Prostate gland (tissue), 2 donors: ENCODE measurements at regions not wholly inside any gene's neighbourhood (a gene's known extent, or its start where the extent isn't known, plus 50 kb on each side); places are given as distances from the start of the nearest gene placed in this dataset.
"Not testable (repeated sequence)": the region's sequence is repeated elsewhere in the genome, so short reads cannot be mapped to it uniquely, and the experiment has no call there.

Experiments
- DNase-seq: peaks from one replicate; pipeline ENCODE4 v3.0.0-alpha.2; 2019; ENCODE audit warnings: low spot score
- H3K27ac ChIP-seq, 2 donors: fragments of 200-600 bp; sonication (generic); 2 replicates each; pipeline ENCODE4 v1.5.1; 2017 to 2019
- H3K27me3 ChIP-seq: fragments of 200-600 bp; sonication (generic); replicated peaks from 2 replicates; pipeline ENCODE4 v1.5.1; 2019; ENCODE audit not compliant: insufficient read depth
- H3K36me3 ChIP-seq, 2 donors: fragments of 200-600 bp; sonication (generic); 1 replicate in 1 of 2; 2 replicates in 1 of 2; pipeline versions ENCODE4 v1.5.1 to v1.8.1; 2017 to 2019
- H3K4me1 ChIP-seq: fragments of 200-600 bp; sonication (generic); replicated peaks from 2 replicates; pipeline ENCODE4 v1.5.1; 2019
- H3K4me3 ChIP-seq, 2 donors: fragments of 200-600 bp; sonication (generic); 2 replicates each; pipeline ENCODE4 v1.5.1; 2017 to 2019
- H3K9me3 ChIP-seq: fragments of 200-600 bp; sonication (generic); 2 replicates; pipeline ENCODE4 v1.5.1; 2017
- POLR2A ChIP-seq: fragments of 450-650 bp; IDR thresholded peaks from one replicate; pipeline ENCODE4 v1.6.1; 2016; ENCODE audit warnings: antibody characterized with exemption, mild to moderate bottlenecking
- POLR2AphosphoS5 ChIP-seq: sonication (generic); formaldehyde crosslinking; IDR thresholded peaks from one replicate; pipeline ENCODE4 v1.6.1; 2017; ENCODE audit warnings: antibody characterized with exemption
- WGBS: methylation state at CpG from one replicate; pipeline ENCODE4 v1.1.5; 2018; 5-methylcytosine and 5-hydroxymethylcytosine counted together
- intact Hi-C: fragments of 100-400 bp; cut with DNase I; formaldehyde crosslinking; loops from one replicate; pipeline ENCODE4 v1.14.2; 2022
- TF ChIP-seq, protein P1 (sequence below), 4 experiments: fragments of 200-600 bp in 2 of 4; fragments of 450-650 bp in 2 of 4; sonication (generic) in 2 of 4; IDR thresholded peaks; 1 replicate in 3 of 4; 2 replicates in 1 of 4; pipeline ENCODE4 v1.5.1; 2016 to 2019; ENCODE audit warnings: antibody characterized with exemption in 4 of 4, mild to moderate bottlenecking in 2 of 4, moderate library complexity in 2 of 4

DNA sequence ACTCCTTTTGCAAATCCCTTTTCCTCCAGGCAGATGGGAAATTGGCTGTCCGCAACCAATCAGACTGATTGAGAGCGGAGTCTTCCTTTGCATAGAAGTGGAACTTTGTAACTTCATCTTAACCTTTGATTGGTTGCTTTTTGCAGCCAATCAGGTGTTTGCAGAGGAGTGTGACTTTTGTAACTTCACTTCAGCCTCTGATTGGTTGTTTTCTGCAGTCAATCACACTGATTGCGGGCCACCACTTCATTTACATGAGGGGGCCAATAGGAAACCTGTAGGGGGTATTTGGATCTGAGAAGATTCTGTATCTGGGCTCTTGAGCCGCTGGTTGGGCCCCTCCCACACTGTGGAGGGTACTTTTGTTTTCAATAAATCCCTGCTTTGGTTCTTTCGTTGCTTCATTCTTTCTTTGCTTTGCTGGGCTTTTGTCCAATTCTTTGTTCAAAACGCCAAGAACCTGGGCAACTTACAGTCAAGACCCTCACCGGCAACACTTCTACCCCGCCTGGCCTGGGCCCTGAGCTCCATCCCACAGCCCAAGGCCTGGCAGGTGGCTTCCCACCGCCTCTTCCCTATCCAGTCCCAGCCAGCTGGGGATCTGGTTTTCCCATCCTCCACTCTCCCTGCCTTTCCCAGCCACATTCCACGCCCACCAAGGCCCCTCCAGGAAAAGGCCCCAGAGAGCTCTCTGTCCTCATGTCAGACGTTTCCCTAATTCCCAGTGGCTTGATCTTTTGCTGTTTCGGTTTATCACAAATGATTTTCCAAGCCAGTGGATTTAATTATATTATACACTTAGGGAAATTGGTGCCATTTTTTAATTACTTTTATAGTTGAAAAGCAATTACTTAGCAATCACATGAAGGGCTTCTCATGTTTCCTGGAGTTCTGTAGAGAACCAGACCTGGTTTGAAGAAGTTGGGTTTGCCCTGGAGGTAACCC lies 110.2 kb upstream of the STX18 start:
- WGBS = 74% methylated on average over 12 of the region's 12 CpGs
- DNase-seq = no peak
- TF ChIP-seq, protein P1, sequence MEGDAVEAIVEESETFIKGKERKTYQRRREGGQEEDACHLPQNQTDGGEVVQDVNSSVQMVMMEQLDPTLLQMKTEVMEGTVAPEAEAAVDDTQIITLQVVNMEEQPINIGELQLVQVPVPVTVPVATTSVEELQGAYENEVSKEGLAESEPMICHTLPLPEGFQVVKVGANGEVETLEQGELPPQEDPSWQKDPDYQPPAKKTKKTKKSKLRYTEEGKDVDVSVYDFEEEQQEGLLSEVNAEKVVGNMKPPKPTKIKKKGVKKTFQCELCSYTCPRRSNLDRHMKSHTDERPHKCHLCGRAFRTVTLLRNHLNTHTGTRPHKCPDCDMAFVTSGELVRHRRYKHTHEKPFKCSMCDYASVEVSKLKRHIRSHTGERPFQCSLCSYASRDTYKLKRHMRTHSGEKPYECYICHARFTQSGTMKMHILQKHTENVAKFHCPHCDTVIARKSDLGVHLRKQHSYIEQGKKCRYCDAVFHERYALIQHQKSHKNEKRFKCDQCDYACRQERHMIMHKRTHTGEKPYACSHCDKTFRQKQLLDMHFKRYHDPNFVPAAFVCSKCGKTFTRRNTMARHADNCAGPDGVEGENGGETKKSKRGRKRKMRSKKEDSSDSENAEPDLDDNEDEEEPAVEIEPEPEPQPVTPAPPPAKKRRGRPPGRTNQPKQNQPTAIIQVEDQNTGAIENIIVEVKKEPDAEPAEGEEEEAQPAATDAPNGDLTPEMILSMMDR (IDR thresholded peaks at IDR 0.05) = no peak
- no peak for TF ChIP-seq POLR2A
- no peak for TF ChIP-seq POLR2AphosphoS5
- intact Hi-C loops = no loop called here
- no peaks in the 10 kb centered on the region for H3K9me3 ChIP-seq
- no peaks in the 10 kb centered on the region for H3K4me1 ChIP-seq
- H3K27me3 ChIP-seq = no peaks in the 10 kb centered on the region
- no peak overlapping the region for H3K4me3 ChIP-seq
- no peak overlapping the region for H3K27ac ChIP-seq
- H3K36me3 ChIP-seq = no peaks in the 10 kb centered on the region

DNA sequence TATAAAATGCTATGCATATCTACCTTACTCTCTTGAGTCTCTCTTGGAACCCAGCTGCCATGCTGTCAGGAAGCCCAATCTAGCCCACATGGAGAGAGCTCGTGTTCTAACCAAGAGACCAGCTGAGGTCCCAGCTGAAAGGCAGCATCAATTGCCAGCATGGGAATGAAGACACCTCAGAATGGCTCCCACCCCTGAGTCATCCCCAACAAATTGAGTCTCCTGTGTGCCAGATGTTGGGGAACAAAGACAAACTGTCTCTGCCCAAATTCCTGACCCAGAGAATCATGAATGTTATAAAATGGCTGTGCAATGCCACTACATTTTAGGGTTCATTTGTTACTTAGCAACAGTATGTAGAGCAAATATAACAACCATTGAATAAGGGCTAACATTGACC lies 105.2 kb upstream of the STX18 start:
- 100% methylated on average over 1 of the region's 1 CpG for WGBS
- Histone ChIP-seq H3K4me1 (no peaks in the 10 kb centered on the region), H3K27me3 (no peaks in the 10 kb centered on the region), H3K4me3 (no peak overlapping the region), H3K36me3 (no peaks in the 10 kb centered on the region), H3K9me3 (no peaks in the 10 kb centered on the region), H3K27ac (no peak overlapping the region)
- intact Hi-C loops = no loop called here
- TF ChIP-seq, protein P1 (IDR thresholded peaks at IDR 0.05) = no peak
- no peak for TF ChIP-seq POLR2AphosphoS5
- no peak for TF ChIP-seq POLR2A
- no peak for DNase-seq

DNA sequence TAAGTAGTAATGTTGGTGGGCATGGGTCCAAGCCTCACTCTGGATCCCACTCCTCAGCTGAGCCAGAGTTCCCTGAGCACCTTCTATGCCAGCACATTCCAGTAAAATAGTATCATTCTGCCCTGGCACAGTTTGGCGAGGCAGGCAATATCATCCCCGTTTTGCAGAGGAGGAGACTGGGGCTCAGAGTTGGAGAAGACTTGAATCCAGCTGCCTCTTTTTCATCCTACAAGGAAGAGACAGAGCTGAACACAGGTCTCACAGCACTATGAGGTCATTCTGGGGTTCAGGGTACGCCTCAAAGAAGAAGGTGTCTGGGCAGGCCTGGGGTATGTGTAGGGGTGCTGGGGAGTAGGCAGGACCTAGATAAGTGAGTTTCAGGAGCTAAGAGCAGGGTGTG lies 103.9 kb upstream of the STX18 start:
- no peak for DNase-seq
- no peak overlapping the region for H3K27ac ChIP-seq
- TF ChIP-seq, protein P1 (IDR thresholded peaks at IDR 0.05) = no peak
- TF ChIP-seq POLR2A = no peak
- TF ChIP-seq POLR2AphosphoS5 = no peak
- H3K36me3 ChIP-seq = no peaks in the 10 kb centered on the region
- H3K27me3 ChIP-seq = no peaks in the 10 kb centered on the region
- no peaks in the 10 kb centered on the region for H3K9me3 ChIP-seq
- intact Hi-C loops = no loop called here
- no peak overlapping the region for H3K4me3 ChIP-seq
- WGBS = 79% methylated on average over 3 of the region's 3 CpGs
- H3K4me1 ChIP-seq = no peaks in the 10 kb centered on the region

DNA sequence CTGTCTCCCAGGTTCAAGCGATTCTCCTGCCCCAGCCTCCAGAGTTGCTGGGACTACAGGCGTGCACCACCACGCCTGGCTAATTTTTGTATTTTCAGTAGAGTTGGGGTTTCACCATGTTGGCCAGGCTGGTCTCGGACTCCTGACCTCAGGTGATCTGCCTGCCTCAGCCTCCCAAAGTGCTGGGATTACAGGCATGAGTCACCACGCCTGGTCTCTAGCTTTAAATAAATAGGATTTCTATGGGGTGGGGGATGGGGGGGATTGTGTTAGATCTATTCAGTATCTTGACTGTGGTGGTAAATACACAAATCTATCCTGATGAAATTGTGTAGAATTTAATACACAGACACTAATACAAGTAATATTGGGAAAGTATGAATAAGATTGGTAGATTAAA lies 102.4 kb upstream of the STX18 start:
- H3K4me3 ChIP-seq, DNase-seq, H3K4me1 ChIP-seq, H3K36me3 ChIP-seq, intact Hi-C loops, H3K9me3 ChIP-seq, H3K27me3 ChIP-seq: not testable (repeated sequence)
- WGBS = 80% methylated on average over 5 of the region's 5 CpGs
- H3K27ac ChIP-seq = peak overlapping the region in 1 of 2 donors; percentile 71

DNA sequence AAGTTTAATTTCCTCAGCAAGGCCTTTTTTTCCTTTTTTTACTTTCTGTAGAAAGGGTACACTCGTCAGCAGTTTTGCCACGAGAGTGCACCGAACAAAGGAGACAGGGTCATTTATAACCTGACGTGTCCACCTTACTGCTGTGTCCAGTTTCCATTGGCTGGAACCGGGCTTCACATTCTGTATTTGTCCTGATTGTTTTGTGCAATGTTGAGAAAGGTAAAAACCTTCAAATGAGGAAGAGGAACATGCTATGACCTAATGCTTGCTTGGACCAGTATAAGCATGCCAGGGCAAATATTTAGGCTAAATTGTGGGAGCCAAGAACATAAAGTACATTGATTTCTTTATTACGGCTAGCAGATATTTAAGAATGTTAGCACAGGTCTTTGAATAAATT lies 101.9 kb upstream of the STX18 start:
- H3K4me3 ChIP-seq, H3K36me3 ChIP-seq, H3K9me3 ChIP-seq, H3K27me3 ChIP-seq, intact Hi-C loops, H3K4me1 ChIP-seq: not testable (repeated sequence)
- peak overlapping the region in 1 of 2 donors; percentile 71 for H3K27ac ChIP-seq
- WGBS = 61% methylated on average over 6 of the region's 6 CpGs
- peak; percentile 42 for DNase-seq
- TF ChIP-seq POLR2AphosphoS5 = peak; percentile 71

DNA sequence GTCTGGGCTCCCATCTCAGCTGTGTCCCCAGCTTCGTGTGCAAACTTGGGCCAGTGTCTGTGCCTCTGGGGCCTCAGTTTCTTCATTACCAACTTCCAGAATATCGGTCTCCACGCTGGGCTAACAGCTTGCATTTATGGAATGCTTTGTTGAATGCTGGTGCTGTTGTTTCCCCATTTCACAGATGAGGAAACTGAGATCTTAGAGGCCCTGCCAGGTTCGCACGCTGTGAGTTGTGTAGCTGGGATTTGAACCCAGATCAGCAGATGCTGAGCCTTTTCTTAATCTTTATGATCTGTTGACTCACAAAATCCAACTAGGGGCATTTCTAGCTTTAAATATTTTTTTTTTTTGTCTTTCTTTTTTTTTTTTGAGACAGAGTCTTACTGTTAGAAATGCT lies 101.5 kb upstream of the STX18 start:
- peak overlapping the region in 1 of 2 donors; percentile 71 for H3K27ac ChIP-seq
- no peaks in the 10 kb centered on the region for H3K9me3 ChIP-seq
- DNase-seq = no peak
- TF ChIP-seq POLR2A (no peak), POLR2AphosphoS5 (no peak)
- TF ChIP-seq, protein P1 (IDR thresholded peaks at IDR 0.05) = no peak
- H3K27me3 ChIP-seq = no peaks in the 10 kb centered on the region
- no peaks in the 10 kb centered on the region for H3K4me1 ChIP-seq
- intact Hi-C loops = no loop called here
- H3K36me3 ChIP-seq = no peaks in the 10 kb centered on the region
- no peak overlapping the region for H3K4me3 ChIP-seq
- 88% methylated on average over 5 of the region's 5 CpGs for WGBS
